SK-N-MC (cell line): ENCODE measurements at regions not wholly inside any gene's neighbourhood (a gene's known extent, or its start where the extent isn't known, plus 50 kb on each side); places are given as distances from the start of the nearest gene placed in this dataset.

ENCODE experiments used
- EZH2 ChIP-seq: fragments of 200-600 bp; sonication (generic); IDR thresholded peaks from one replicate; pipeline ENCODE4 v1.6.1; 2017; ENCODE audit warnings: antibody characterized with exemption
- FOXP2 ChIP-seq: optimal IDR thresholded peaks from 2 replicates; pipeline ENCODE3; 2011; ENCODE audit warnings: mild to moderate bottlenecking, moderate library complexity; ENCODE audit not compliant: insufficient read depth; ENCODE audit errors: extremely low read length, control extremely low read depth
- POLR2AphosphoS5 ChIP-seq: IDR thresholded peaks from 2 replicates; pipeline ENCODE4 v1.6.1; 2012; ENCODE audit warnings: mild to moderate bottlenecking, low read depth, low read length, borderline replicate concordance

- no peak for TF ChIP-seq EZH2
- TF ChIP-seq POLR2AphosphoS5: no peak
- TF ChIP-seq FOXP2: no peak
Observed at GRCh38 chr12:23202728-23203127, 577.8 kb downstream of the ETNK1 start.
